ENCODE measurements at regions not wholly inside any gene's neighbourhood (a gene's known extent, or its start where the extent isn't known, plus 50 kb on each side); places are given as distances from the start of the nearest gene placed in this dataset.

GRCh38 chr7:115816318-115816974, 214.1 kb downstream of the TFEC start:
- Histone ChIP-seq H3K27ac (no peak overlapping the region), H3K36me3 (no peaks in the 10 kb centered on the region), H3K9me3 (no peaks in the 10 kb centered on the region), H3K4me3 (ENCODE audit: low read depth in 1 of 2, low read length in 1 of 2) (no peak overlapping the region), H3K27me3 (peaks cover 8% of the 10 kb centered on the region), H3K4me1 (ENCODE audit: control insufficient read depth in 1 of 2, insufficient read depth in 1 of 2, low read depth in 1 of 2, low read length in 1 of 2) (no peaks in the 10 kb centered on the region)
- TF ChIP-seq CTCF (IDR thresholded peaks at IDR 0.05), result no peak

- no peak overlapping the region for H3K27ac ChIP-seq
- TF ChIP-seq CTCF (IDR thresholded peaks at IDR 0.05), result no peak
- no peaks in the 10 kb centered on the region for H3K36me3 ChIP-seq
- no peak overlapping the region for H3K4me3 ChIP-seq (ENCODE audit: low read depth in 1 of 2, low read length in 1 of 2)
- H3K9me3 ChIP-seq, result no peaks in the 10 kb centered on the region
- H3K4me1 ChIP-seq (ENCODE audit: control insufficient read depth in 1 of 2, insufficient read depth in 1 of 2, low read depth in 1 of 2, low read length in 1 of 2), result no peaks in the 10 kb centered on the region
- peaks cover 8% of the 10 kb centered on the region for H3K27me3 ChIP-seq
Observed at GRCh38 chr7:115812794-115813193, 217.8 kb downstream of the TFEC start.

GRCh38 chr7:115805458-115805857, 225.1 kb downstream of the TFEC start:
- H3K9me3 ChIP-seq, result no peaks in the 10 kb centered on the region
- H3K36me3 ChIP-seq, result no peaks in the 10 kb centered on the region
- TF ChIP-seq CTCF (IDR thresholded peaks at IDR 0.05), result no peak
- H3K27me3 ChIP-seq, result no peaks in the 10 kb centered on the region
- no peaks in the 10 kb centered on the region for H3K4me1 ChIP-seq (ENCODE audit: control insufficient read depth in 1 of 2, insufficient read depth in 1 of 2, low read depth in 1 of 2, low read length in 1 of 2)
- no peak overlapping the region for H3K4me3 ChIP-seq (ENCODE audit: low read depth in 1 of 2, low read length in 1 of 2)
- H3K27ac ChIP-seq, result no peak overlapping the region

- no peak for TF ChIP-seq CTCF (IDR thresholded peaks at IDR 0.05)
- no peaks in the 10 kb centered on the region for H3K4me1 ChIP-seq (ENCODE audit: control insufficient read depth in 1 of 2, insufficient read depth in 1 of 2, low read depth in 1 of 2, low read length in 1 of 2)
Observed at GRCh38 chr7:115802415-115802814, 228.1 kb downstream of the TFEC start.

GRCh38 chr7:115799430-115799829, 231.1 kb downstream of the TFEC start:
- Histone ChIP-seq H3K9me3 (no peaks in the 10 kb centered on the region), H3K36me3 (no peaks in the 10 kb centered on the region), H3K27me3 (no peaks in the 10 kb centered on the region)

More at GRCh38 chr7:115802415-115802814, 228.1 kb downstream of the TFEC start:
- no peak overlapping the region for H3K27ac ChIP-seq
- no peak overlapping the region for H3K4me3 ChIP-seq (ENCODE audit: low read depth in 1 of 2, low read length in 1 of 2)
- no peaks in the 10 kb centered on the region for H3K27me3 ChIP-seq
- no peaks in the 10 kb centered on the region for H3K9me3 ChIP-seq
- no peaks in the 10 kb centered on the region for H3K36me3 ChIP-seq

More at GRCh38 chr7:115799430-115799829, 231.1 kb downstream of the TFEC start:
- Histone ChIP-seq H3K4me1 (ENCODE audit: control insufficient read depth in 1 of 2, insufficient read depth in 1 of 2, low read depth in 1 of 2, low read length in 1 of 2) (no peaks in the 10 kb centered on the region), H3K27ac (no peak overlapping the region), H3K4me3 (ENCODE audit: low read depth in 1 of 2, low read length in 1 of 2) (no peak overlapping the region)
- TF ChIP-seq CTCF (IDR thresholded peaks at IDR 0.05), result no peak
